OCI-LY7 (cell line): ENCODE measurements at regions not wholly inside any gene's neighbourhood (a gene's known extent, or its start where the extent isn't known, plus 50 kb on each side); places are given as distances from the start of the nearest gene placed in this dataset.
"Not testable (repeated sequence)": the region's sequence is repeated elsewhere in the genome, so short reads cannot be mapped to it uniquely, and the experiment has no call there.

ENCODE experiments used
- EZH2phosphoT487 ChIP-seq: fragments of 200-600 bp; sonication (generic); IDR thresholded peaks from 2 replicates; pipeline ENCODE4 v1.6.1; 2018; ENCODE audit warnings: low read depth, borderline replicate concordance, mild to moderate bottlenecking, mixed run types, antibody characterized with exemption, low read length, moderate library complexity, mixed read lengths
- TF ChIP-seq, protein P1 (sequence below): fragments of 200-600 bp; sonication (generic); conservative IDR thresholded peaks from 2 replicates; pipeline ENCODE4 v1.5.1; 2014; ENCODE audit warnings: mild to moderate bottlenecking, antibody characterized with exemption, low read length, moderate library complexity, mixed read lengths

DNA sequence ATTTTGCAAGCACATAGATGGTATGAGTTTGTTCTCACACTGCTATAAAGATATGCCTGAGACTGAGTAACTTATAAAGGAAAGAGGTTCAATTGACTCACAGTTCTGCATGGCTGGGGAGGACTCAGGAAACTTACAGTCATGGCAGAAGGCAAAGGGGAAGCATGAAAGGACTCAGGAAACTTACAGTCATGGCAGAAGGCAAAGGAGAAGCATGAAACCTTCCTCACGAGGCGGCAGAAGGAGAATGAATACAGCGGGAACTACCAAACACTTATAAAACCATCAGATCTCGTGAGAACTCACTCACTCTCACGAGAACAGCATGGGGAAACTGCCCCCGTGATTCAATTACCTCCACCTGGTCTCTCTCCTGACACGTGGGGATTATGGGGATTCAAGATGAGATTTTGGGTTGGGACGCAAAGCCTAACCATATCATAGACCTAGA is 101.9 kb upstream of the NCOR2 start:
- TF ChIP-seq, protein P1, sequence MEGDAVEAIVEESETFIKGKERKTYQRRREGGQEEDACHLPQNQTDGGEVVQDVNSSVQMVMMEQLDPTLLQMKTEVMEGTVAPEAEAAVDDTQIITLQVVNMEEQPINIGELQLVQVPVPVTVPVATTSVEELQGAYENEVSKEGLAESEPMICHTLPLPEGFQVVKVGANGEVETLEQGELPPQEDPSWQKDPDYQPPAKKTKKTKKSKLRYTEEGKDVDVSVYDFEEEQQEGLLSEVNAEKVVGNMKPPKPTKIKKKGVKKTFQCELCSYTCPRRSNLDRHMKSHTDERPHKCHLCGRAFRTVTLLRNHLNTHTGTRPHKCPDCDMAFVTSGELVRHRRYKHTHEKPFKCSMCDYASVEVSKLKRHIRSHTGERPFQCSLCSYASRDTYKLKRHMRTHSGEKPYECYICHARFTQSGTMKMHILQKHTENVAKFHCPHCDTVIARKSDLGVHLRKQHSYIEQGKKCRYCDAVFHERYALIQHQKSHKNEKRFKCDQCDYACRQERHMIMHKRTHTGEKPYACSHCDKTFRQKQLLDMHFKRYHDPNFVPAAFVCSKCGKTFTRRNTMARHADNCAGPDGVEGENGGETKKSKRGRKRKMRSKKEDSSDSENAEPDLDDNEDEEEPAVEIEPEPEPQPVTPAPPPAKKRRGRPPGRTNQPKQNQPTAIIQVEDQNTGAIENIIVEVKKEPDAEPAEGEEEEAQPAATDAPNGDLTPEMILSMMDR: not testable (repeated sequence)
- TF ChIP-seq EZH2phosphoT487: not testable (repeated sequence)
